T-helper 1 cell (primary cell): ENCODE measurements at regions not wholly inside any gene's neighbourhood (a gene's known extent, or its start where the extent isn't known, plus 50 kb on each side); places are given as distances from the start of the nearest gene placed in this dataset.

Experiments used
- DNase-seq, 5 donors: peaks; one replicate each; pipeline ENCODE4 v3.0.0-alpha.2; 2012 to 2020

GRCh38 chr11:34564406-34564805 lies 50.8 kb upstream of the ELF5 start:
- no peak for DNase-seq

- DNase-seq: no peak
These were observed 51.2 kb upstream of the ELF5 start for GRCh38 chr11:34564807-34565241.

GRCh38 chr11:34565417-34566207 lies 52.0 kb upstream of the ELF5 start:
- peak in 1 of 5 donors; percentile 20 for DNase-seq

GRCh38 chr11:34566208-34566551 lies 52.6 kb upstream of the ELF5 start:
- DNase-seq: no peak

- DNase-seq: no peak
These were observed 53.1 kb upstream of the ELF5 start for GRCh38 chr11:34566736-34567135.

GRCh38 chr11:34567733-34568132 lies 53.2 kb upstream of the EHF start:
- DNase-seq: no peak

- peak in 1 of 5 donors; percentile 3 for DNase-seq
These were observed 50.3 kb upstream of the EHF start for GRCh38 chr11:34570584-34570983.
